ENCODE measurements at regions not wholly inside any gene's neighbourhood (a gene's known extent, or its start where the extent isn't known, plus 50 kb on each side); places are given as distances from the start of the nearest gene placed in this dataset.

- H3K36me3 ChIP-seq, result no peaks in the 10 kb centered on the region
- no peak for ATAC-seq
- H3K4me1 ChIP-seq, result no peaks in the 10 kb centered on the region
- H3K4me3 ChIP-seq, result no peak overlapping the region
- no peaks in the 10 kb centered on the region for H3K9me3 ChIP-seq
- H3K27ac ChIP-seq, result no peak overlapping the region
- intact Hi-C loops (cut with DNase I), result no loop called here
- H3K27me3 ChIP-seq, result no peaks in the 10 kb centered on the region
- DNase-seq, result no peak
- TF ChIP-seq CTCF (IDR thresholded peaks at IDR 0.05), result no peak
These were observed 630.3 kb upstream of the KLHL4 start for GRCh38 chrX:86887341-86887740.

- Histone ChIP-seq H3K36me3 (no peaks in the 10 kb centered on the region), H3K27ac (no peak overlapping the region), H3K9me3 (no peaks in the 10 kb centered on the region), H3K4me1 (no peaks in the 10 kb centered on the region), H3K4me3 (no peak overlapping the region), H3K27me3 (no peaks in the 10 kb centered on the region)
- DNase-seq, result no peak
- no peak for ATAC-seq
- no peak for TF ChIP-seq CTCF (IDR thresholded peaks at IDR 0.05)
- intact Hi-C loops (cut with DNase I), result no loop called here
These were observed 607.6 kb upstream of the KLHL4 start for GRCh38 chrX:86910027-86910426.

- H3K9me3 ChIP-seq, result no peaks in the 10 kb centered on the region
- no peak for DNase-seq
- ATAC-seq, result no peak
- H3K4me3 ChIP-seq, result no peak overlapping the region
- TF ChIP-seq CTCF (IDR thresholded peaks at IDR 0.05), result no peak
- H3K27me3 ChIP-seq, result no peaks in the 10 kb centered on the region
- H3K4me1 ChIP-seq, result no peaks in the 10 kb centered on the region
- no peaks in the 10 kb centered on the region for H3K36me3 ChIP-seq
- H3K27ac ChIP-seq, result no peak overlapping the region
- intact Hi-C loops (cut with DNase I), result no loop called here
These were observed 606.8 kb upstream of the KLHL4 start for GRCh38 chrX:86910602-86911311.

- intact Hi-C loops (cut with DNase I), result no loop called here
- Histone ChIP-seq H3K4me1 (no peaks in the 10 kb centered on the region), H3K27me3 (no peaks in the 10 kb centered on the region), H3K36me3 (no peaks in the 10 kb centered on the region), H3K27ac (no peak overlapping the region), H3K4me3 (no peak overlapping the region), H3K9me3 (no peaks in the 10 kb centered on the region)
- TF ChIP-seq CTCF (IDR thresholded peaks at IDR 0.05), result no peak
- DNase-seq (no peak), ATAC-seq (no peak)
These were observed 603.0 kb upstream of the KLHL4 start for GRCh38 chrX:86914569-86914968.

- Histone ChIP-seq H3K27ac (no peak overlapping the region), H3K4me3 (no peak overlapping the region), H3K4me1 (no peaks in the 10 kb centered on the region), H3K27me3 (no peaks in the 10 kb centered on the region), H3K9me3 (no peaks in the 10 kb centered on the region), H3K36me3 (no peaks in the 10 kb centered on the region)
- DNase-seq (no peak), ATAC-seq (no peak)
- intact Hi-C loops (cut with DNase I), result no loop called here
- no peak for TF ChIP-seq CTCF (IDR thresholded peaks at IDR 0.05)
These were observed 599.6 kb upstream of the KLHL4 start for GRCh38 chrX:86917959-86918358.
